Smooth muscle cell (in vitro differentiated cells): ENCODE measurements at regions not wholly inside any gene's neighbourhood (a gene's known extent, or its start where the extent isn't known, plus 50 kb on each side); places are given as distances from the start of the nearest gene placed in this dataset.

Experiments
- DNase-seq: peaks from one replicate; lab custom pipeline; 2025; ENCODE audit not compliant: unreplicated experiment; lab: John Stamatoyannopoulos, UW
- H2AFZ ChIP-seq: fragments of 200-600 bp; sonication (generic); 2 replicates; pipeline ENCODE4 v1.6.0; 2016; ENCODE audit warnings: antibody characterized with exemption, low read depth, mild to moderate bottlenecking
- H3F3A ChIP-seq: fragments of 200-600 bp; sonication (generic); 2 replicates; pipeline ENCODE4 v1.6.0; 2017; ENCODE audit warnings: antibody characterized with exemption, low read depth
- H3K27ac ChIP-seq: fragments of 200-600 bp; sonication (generic); 2 replicates; pipeline ENCODE4 v1.5.1; 2016; ENCODE audit warnings: low read depth, mild to moderate bottlenecking
- H3K27me3 ChIP-seq: fragments of 200-600 bp; sonication (generic); 2 replicates; pipeline ENCODE4 v1.6.1; 2016; ENCODE audit warnings: low read depth, mild to moderate bottlenecking
- H3K36me3 ChIP-seq: fragments of 200-600 bp; sonication (generic); 2 replicates; pipeline ENCODE4 v1.5.1; 2016; ENCODE audit warnings: low read depth
- H3K4me1 ChIP-seq: fragments of 200-600 bp; sonication (generic); 2 replicates; pipeline ENCODE4 v1.5.1; 2016; ENCODE audit warnings: low read depth
- H3K4me2 ChIP-seq: fragments of 200-600 bp; sonication (generic); 2 replicates; pipeline ENCODE4 v1.6.0; 2016; ENCODE audit warnings: mild to moderate bottlenecking
- H3K4me3 ChIP-seq: fragments of 200-600 bp; sonication (generic); 2 replicates; pipeline ENCODE4 v1.5.1; 2016; ENCODE audit warnings: mild to moderate bottlenecking
- H3K79me2 ChIP-seq: fragments of 200-600 bp; sonication (generic); 2 replicates; pipeline ENCODE4 v1.6.0; 2016; ENCODE audit warnings: low read depth, mild to moderate bottlenecking
- H3K9ac ChIP-seq: fragments of 200-600 bp; sonication (generic); 2 replicates; pipeline ENCODE4 v1.6.0; 2016; ENCODE audit warnings: low read depth
- H3K9me3 ChIP-seq: fragments of 200-600 bp; sonication (generic); replicated peaks from 2 replicates; pipeline ENCODE4 v1.5.1; 2016; ENCODE audit warnings: low read depth
- H4K20me1 ChIP-seq: fragments of 200-600 bp; sonication (generic); 2 replicates; pipeline ENCODE4 v1.6.0; 2016; ENCODE audit warnings: low read depth
- CTCF ChIP-seq: fragments of 200-600 bp; sonication (generic); IDR thresholded peaks from 2 replicates; pipeline ENCODE4 v1.5.1; 2017; ENCODE audit warnings: borderline replicate concordance, mild to moderate bottlenecking, antibody characterized with exemption; ENCODE audit not compliant: insufficient read depth, poor library complexity, severe bottlenecking
- WGBS: methylation state at CpG from one replicate; pipeline ENCODE4 v1.1.7; 2016; ENCODE audit warnings: low lambda C conversion rate; 5-methylcytosine and 5-hydroxymethylcytosine counted together

GRCh38 chr6:144338951-144339700 is 54.0 kb downstream of the UTRN start:
- Histone ChIP-seq H3K36me3 (no peaks in the 10 kb centered on the region), H3K4me2 (no peak overlapping the region), H3K27me3 (no peaks in the 10 kb centered on the region), H3K79me2 (peaks cover 23% of the 10 kb centered on the region), H3K9ac (no peak overlapping the region), H3K9me3 (no peaks in the 10 kb centered on the region), H4K20me1 (peaks cover 12% of the 10 kb centered on the region), H3F3A (no peaks in the 10 kb centered on the region), H3K4me3 (no peak overlapping the region), H3K27ac (no peak overlapping the region), H3K4me1 (no peaks in the 10 kb centered on the region), H2AFZ (no peak overlapping the region)
- no peak for DNase-seq
- TF ChIP-seq CTCF = no peak

- 95% methylated on average over 12 of the region's 12 CpGs for WGBS
Observed at GRCh38 chr6:144339859-144340452, 54.8 kb downstream of the UTRN start.

DNA sequence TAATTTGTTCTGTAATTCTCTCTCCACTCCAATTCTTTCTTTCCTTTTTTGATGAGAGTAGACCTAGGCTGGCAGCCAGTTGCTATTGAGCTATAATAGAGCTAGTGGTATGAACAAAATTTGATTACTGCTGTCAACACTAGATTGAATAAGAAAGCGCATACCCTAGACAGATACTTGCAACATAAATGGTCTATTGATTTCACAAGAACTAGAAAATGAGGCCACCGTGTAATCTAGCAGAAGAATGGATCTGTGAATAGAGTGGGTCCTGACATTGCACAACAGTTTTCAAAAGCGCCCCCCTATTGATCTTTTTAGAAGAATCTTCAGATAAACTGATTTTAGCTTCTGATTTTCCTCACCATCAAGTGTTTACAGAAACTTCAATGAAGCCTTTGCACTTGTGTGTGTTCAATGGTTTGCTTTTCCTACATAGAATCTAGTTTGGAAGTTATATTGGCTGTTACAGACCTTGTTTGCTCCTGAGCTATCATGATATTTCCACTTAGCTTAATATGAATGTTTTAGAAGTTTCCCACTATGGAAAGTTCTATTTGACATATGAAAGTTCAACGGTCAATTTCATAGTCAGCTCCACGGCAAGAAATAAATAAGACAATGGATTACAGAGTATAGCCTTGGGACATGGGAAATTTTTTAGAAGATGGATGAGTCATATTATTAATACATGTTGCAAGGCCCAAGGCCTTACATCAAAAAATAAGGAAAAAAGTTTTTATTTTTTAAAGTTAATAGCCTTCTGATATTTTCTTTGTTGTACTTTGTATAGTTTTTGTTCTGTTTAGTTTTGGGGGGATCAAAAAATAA is 55.6 kb downstream of the UTRN start:
- no peak for DNase-seq
- 91% methylated on average over 5 of the region's 5 CpGs for WGBS
- H3K4me1 ChIP-seq = no peaks in the 10 kb centered on the region
- H3K9ac ChIP-seq = no peak overlapping the region
- no peaks in the 10 kb centered on the region for H3K9me3 ChIP-seq
- H3K27ac ChIP-seq = no peak overlapping the region
- H3K36me3 ChIP-seq = no peaks in the 10 kb centered on the region
- no peak for TF ChIP-seq CTCF
- H3K79me2 ChIP-seq = peaks cover 23% of the 10 kb centered on the region
- no peak overlapping the region for H3K4me3 ChIP-seq
- H4K20me1 ChIP-seq = peaks cover 12% of the 10 kb centered on the region
- H3K4me2 ChIP-seq = no peak overlapping the region
- H3K27me3 ChIP-seq = no peaks in the 10 kb centered on the region
- H2AFZ ChIP-seq = no peak overlapping the region
- no peaks in the 10 kb centered on the region for H3F3A ChIP-seq

More at GRCh38 chr6:144339859-144340452, 54.8 kb downstream of the UTRN start:
- Histone ChIP-seq H4K20me1 (peaks cover 12% of the 10 kb centered on the region), H3K27me3 (no peaks in the 10 kb centered on the region), H3K79me2 (peaks cover 23% of the 10 kb centered on the region), H3K4me3 (no peak overlapping the region), H3K9me3 (no peaks in the 10 kb centered on the region), H3K27ac (no peak overlapping the region), H2AFZ (no peak overlapping the region), H3K4me2 (no peak overlapping the region), H3K9ac (no peak overlapping the region), H3K4me1 (no peaks in the 10 kb centered on the region), H3K36me3 (no peaks in the 10 kb centered on the region), H3F3A (no peaks in the 10 kb centered on the region)
- DNase-seq = no peak
- TF ChIP-seq CTCF = no peak
